ENCODE measurements at regions not wholly inside any gene's neighbourhood (a gene's known extent, or its start where the extent isn't known, plus 50 kb on each side); places are given as distances from the start of the nearest gene placed in this dataset.
"Not testable (repeated sequence)": the region's sequence is repeated elsewhere in the genome, so short reads cannot be mapped to it uniquely, and the experiment has no call there.

- no peak for DNase-seq (ENCODE audit: low spot score)
Observed at GRCh38 chr6:140382355-140382754, 1007.9 kb upstream of the CITED2 start.

- no peak for DNase-seq (ENCODE audit: low spot score)
Observed at GRCh38 chr6:140380427-140381218, 1006.2 kb upstream of the CITED2 start.

- no peak for DNase-seq (ENCODE audit: low spot score)
Observed at GRCh38 chr6:140379919-140380318, 1005.5 kb upstream of the CITED2 start.

GRCh38 chr6:140376209-140376608 lies 1001.8 kb upstream of the CITED2 start:
- no peak for DNase-seq (ENCODE audit: low spot score)

- DNase-seq (ENCODE audit: low spot score), result not testable (repeated sequence)
Observed at GRCh38 chr6:140373728-140374127, 999.3 kb upstream of the CITED2 start.

- no peak for DNase-seq (ENCODE audit: low spot score)
Observed at GRCh38 chr6:140372064-140372463, 997.6 kb upstream of the CITED2 start.

- DNase-seq (ENCODE audit: low spot score), result no peak
Observed at GRCh38 chr6:140370976-140371870, 996.8 kb upstream of the CITED2 start.

- no peak for DNase-seq (ENCODE audit: low spot score)
Observed at GRCh38 chr6:140370441-140370840, 996.0 kb upstream of the CITED2 start.

- DNase-seq (ENCODE audit: low spot score), result no peak
Observed at GRCh38 chr6:140366991-140367390, 992.5 kb upstream of the CITED2 start.

GRCh38 chr6:140364916-140365315 lies 990.5 kb upstream of the CITED2 start:
- DNase-seq (ENCODE audit: low spot score), result no peak

GRCh38 chr6:140360651-140361050 lies 986.2 kb upstream of the CITED2 start:
- no peak for DNase-seq (ENCODE audit: low spot score)

- no peak for DNase-seq (ENCODE audit: low spot score)
Observed at GRCh38 chr6:140355476-140355875, 981.0 kb upstream of the CITED2 start.

- DNase-seq (ENCODE audit: low spot score), result no peak
Observed at GRCh38 chr6:140354296-140354695, 979.8 kb upstream of the CITED2 start.

GRCh38 chr6:140353536-140353935 lies 979.1 kb upstream of the CITED2 start:
- DNase-seq (ENCODE audit: low spot score), result no peak

- no peak for DNase-seq (ENCODE audit: low spot score)
Observed at GRCh38 chr6:140346428-140346827, 972.0 kb upstream of the CITED2 start.

GRCh38 chr6:140345935-140346334 lies 971.5 kb upstream of the CITED2 start:
- no peak for DNase-seq (ENCODE audit: low spot score)

GRCh38 chr6:140344142-140344913 lies 969.9 kb upstream of the CITED2 start:
- DNase-seq (ENCODE audit: low spot score), result no peak

- DNase-seq (ENCODE audit: low spot score), result no peak
Observed at GRCh38 chr6:140343128-140343527, 968.7 kb upstream of the CITED2 start.

- DNase-seq (ENCODE audit: low spot score), result no peak
Observed at GRCh38 chr6:140341272-140341671, 966.8 kb upstream of the CITED2 start.

GRCh38 chr6:140340795-140341194 lies 966.3 kb upstream of the CITED2 start:
- DNase-seq (ENCODE audit: low spot score), result no peak

GRCh38 chr6:140339084-140339483 lies 964.6 kb upstream of the CITED2 start:
- not testable (repeated sequence) for DNase-seq (ENCODE audit: low spot score)

GRCh38 chr6:140321891-140322290 lies 947.4 kb upstream of the CITED2 start:
- no peak for DNase-seq (ENCODE audit: low spot score)
